ENCODE measurements at regions not wholly inside any gene's neighbourhood (a gene's known extent, or its start where the extent isn't known, plus 50 kb on each side); places are given as distances from the start of the nearest gene placed in this dataset.

DNA sequence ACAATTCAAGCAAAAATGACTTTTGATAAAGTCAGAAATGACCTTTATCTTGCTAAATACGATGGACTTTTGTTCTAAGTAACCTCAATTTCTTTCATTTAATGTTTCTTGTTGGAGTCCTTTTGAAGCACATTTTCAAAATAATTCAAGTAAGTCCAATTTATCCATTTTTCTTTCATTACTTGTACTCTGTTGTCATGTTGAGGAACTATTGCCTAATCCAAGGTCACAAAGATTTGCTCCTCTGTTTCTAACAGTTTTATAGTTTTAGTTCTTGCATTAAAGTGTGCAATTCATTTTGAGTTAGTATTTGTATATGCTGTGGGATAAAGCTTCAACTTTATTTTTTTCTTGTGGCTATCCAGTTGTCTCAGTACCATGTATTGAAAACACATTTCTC, 66.7 kb downstream of the CCER1 start:
- H3K27ac ChIP-seq (ENCODE audit: low read length), result no peak overlapping the region
- TF ChIP-seq MXI1 (conservative IDR thresholded peaks at IDR 0.05; ENCODE audit: poor library complexity, severe bottlenecking), result no peak
- no peak for TF ChIP-seq EZH2 (IDR thresholded peaks at IDR 0.05; ENCODE audit: borderline replicate concordance, insufficient read depth, low read length, poor library complexity, severe bottlenecking)
- TF ChIP-seq, protein P1, sequence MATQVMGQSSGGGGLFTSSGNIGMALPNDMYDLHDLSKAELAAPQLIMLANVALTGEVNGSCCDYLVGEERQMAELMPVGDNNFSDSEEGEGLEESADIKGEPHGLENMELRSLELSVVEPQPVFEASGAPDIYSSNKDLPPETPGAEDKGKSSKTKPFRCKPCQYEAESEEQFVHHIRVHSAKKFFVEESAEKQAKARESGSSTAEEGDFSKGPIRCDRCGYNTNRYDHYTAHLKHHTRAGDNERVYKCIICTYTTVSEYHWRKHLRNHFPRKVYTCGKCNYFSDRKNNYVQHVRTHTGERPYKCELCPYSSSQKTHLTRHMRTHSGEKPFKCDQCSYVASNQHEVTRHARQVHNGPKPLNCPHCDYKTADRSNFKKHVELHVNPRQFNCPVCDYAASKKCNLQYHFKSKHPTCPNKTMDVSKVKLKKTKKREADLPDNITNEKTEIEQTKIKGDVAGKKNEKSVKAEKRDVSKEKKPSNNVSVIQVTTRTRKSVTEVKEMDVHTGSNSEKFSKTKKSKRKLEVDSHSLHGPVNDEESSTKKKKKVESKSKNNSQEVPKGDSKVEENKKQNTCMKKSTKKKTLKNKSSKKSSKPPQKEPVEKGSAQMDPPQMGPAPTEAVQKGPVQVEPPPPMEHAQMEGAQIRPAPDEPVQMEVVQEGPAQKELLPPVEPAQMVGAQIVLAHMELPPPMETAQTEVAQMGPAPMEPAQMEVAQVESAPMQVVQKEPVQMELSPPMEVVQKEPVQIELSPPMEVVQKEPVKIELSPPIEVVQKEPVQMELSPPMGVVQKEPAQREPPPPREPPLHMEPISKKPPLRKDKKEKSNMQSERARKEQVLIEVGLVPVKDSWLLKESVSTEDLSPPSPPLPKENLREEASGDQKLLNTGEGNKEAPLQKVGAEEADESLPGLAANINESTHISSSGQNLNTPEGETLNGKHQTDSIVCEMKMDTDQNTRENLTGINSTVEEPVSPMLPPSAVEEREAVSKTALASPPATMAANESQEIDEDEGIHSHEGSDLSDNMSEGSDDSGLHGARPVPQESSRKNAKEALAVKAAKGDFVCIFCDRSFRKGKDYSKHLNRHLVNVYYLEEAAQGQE (IDR thresholded peaks at IDR 0.05; ENCODE audit: borderline replicate concordance), result no peak
- TF ChIP-seq RAD21 (conservative IDR thresholded peaks at IDR 0.05), result no peak
- TF ChIP-seq EP300 (conservative IDR thresholded peaks at IDR 0.05; ENCODE audit: poor library complexity, severe bottlenecking), result no peak
- TF ChIP-seq, protein P2, sequence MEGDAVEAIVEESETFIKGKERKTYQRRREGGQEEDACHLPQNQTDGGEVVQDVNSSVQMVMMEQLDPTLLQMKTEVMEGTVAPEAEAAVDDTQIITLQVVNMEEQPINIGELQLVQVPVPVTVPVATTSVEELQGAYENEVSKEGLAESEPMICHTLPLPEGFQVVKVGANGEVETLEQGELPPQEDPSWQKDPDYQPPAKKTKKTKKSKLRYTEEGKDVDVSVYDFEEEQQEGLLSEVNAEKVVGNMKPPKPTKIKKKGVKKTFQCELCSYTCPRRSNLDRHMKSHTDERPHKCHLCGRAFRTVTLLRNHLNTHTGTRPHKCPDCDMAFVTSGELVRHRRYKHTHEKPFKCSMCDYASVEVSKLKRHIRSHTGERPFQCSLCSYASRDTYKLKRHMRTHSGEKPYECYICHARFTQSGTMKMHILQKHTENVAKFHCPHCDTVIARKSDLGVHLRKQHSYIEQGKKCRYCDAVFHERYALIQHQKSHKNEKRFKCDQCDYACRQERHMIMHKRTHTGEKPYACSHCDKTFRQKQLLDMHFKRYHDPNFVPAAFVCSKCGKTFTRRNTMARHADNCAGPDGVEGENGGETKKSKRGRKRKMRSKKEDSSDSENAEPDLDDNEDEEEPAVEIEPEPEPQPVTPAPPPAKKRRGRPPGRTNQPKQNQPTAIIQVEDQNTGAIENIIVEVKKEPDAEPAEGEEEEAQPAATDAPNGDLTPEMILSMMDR (IDR thresholded peaks at IDR 0.05; ENCODE audit: poor library complexity, severe bottlenecking), result no peak
- TF ChIP-seq SMC3 (conservative IDR thresholded peaks at IDR 0.05; ENCODE audit: poor library complexity), result no peak
- no peak for TF ChIP-seq TAF1 (IDR thresholded peaks at IDR 0.05; ENCODE audit: low read depth)
- no peak for TF ChIP-seq POLR2AphosphoS5 (IDR thresholded peaks at IDR 0.05)
- H3K36me3 ChIP-seq (ENCODE audit: insufficient read depth, low read length), result no peaks in the 10 kb centered on the region
- no peaks in the 10 kb centered on the region for H4K20me1 ChIP-seq (ENCODE audit: insufficient read depth)
- H3K27me3 ChIP-seq (ENCODE audit: insufficient read depth, low read depth, low read length), result no peaks in the 10 kb centered on the region
- H3K9ac ChIP-seq (ENCODE audit: low read length), result no peak overlapping the region
- H3K79me2 ChIP-seq (replicated peaks; ENCODE audit: insufficient read depth, low read length), result no peaks in the 10 kb centered on the region
- no peak overlapping the region for H3K4me2 ChIP-seq (ENCODE audit: low read length)
- H3K9me3 ChIP-seq (ENCODE audit: low read length), result no peaks in the 10 kb centered on the region
- H2AFZ ChIP-seq (ENCODE audit: low read depth, low read length), result no peak overlapping the region
- no peaks in the 10 kb centered on the region for H3F3A ChIP-seq (ENCODE audit: insufficient read depth, low read length, poor library complexity, severe bottlenecking)
- H3K4me3 ChIP-seq (ENCODE audit: low read length), result no peak overlapping the region
- no peaks in the 10 kb centered on the region for H3K9me2 ChIP-seq (ENCODE audit: insufficient read depth, low read length)

DNA sequence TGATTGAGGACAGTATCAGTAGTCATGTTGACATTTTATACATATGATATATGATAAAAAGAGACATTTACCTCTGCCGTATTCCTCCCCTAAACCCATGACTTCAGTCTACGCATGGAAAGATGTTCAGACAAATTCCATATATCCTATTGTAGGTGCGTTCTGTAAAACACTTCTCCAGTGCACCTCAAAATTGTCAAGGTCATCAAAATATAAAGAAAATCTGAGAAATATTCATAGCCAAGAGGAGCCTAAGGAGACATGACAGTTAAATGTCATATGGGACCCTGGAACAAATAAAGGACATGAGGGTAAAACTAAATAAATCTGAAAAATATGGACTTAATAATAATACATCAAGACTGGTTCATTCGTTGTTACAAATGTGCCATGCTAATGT, 71.5 kb downstream of the CCER1 start:
- Histone ChIP-seq H3K4me2 (ENCODE audit: low read length) (no peak overlapping the region), H3K27me3 (ENCODE audit: insufficient read depth, low read depth, low read length) (no peaks in the 10 kb centered on the region), H3F3A (ENCODE audit: insufficient read depth, low read length, poor library complexity, severe bottlenecking) (no peaks in the 10 kb centered on the region)

More for the DNA sequence above, 71.5 kb downstream of the CCER1 start:
- Histone ChIP-seq H3K79me2 (replicated peaks; ENCODE audit: insufficient read depth, low read length) (no peaks in the 10 kb centered on the region), H4K20me1 (ENCODE audit: insufficient read depth) (no peaks in the 10 kb centered on the region), H3K9me2 (ENCODE audit: insufficient read depth, low read length) (no peaks in the 10 kb centered on the region), H3K27ac (ENCODE audit: low read length) (no peak overlapping the region), H3K9ac (ENCODE audit: low read length) (no peak overlapping the region), H3K36me3 (ENCODE audit: insufficient read depth, low read length) (no peaks in the 10 kb centered on the region), H3K4me3 (ENCODE audit: low read length) (no peak overlapping the region), H3K9me3 (ENCODE audit: low read length) (no peaks in the 10 kb centered on the region), H2AFZ (ENCODE audit: low read depth, low read length) (no peak overlapping the region)
- TF ChIP-seq SMC3 (conservative IDR thresholded peaks at IDR 0.05; ENCODE audit: poor library complexity), result no peak
- TF ChIP-seq POLR2AphosphoS5 (IDR thresholded peaks at IDR 0.05), result no peak
- TF ChIP-seq, protein P1 (IDR thresholded peaks at IDR 0.05; ENCODE audit: borderline replicate concordance), result no peak
- TF ChIP-seq EZH2 (IDR thresholded peaks at IDR 0.05; ENCODE audit: borderline replicate concordance, insufficient read depth, low read length, poor library complexity, severe bottlenecking), result no peak
- TF ChIP-seq EP300 (conservative IDR thresholded peaks at IDR 0.05; ENCODE audit: poor library complexity, severe bottlenecking), result no peak
- TF ChIP-seq MXI1 (conservative IDR thresholded peaks at IDR 0.05; ENCODE audit: poor library complexity, severe bottlenecking), result no peak
- TF ChIP-seq TAF1 (IDR thresholded peaks at IDR 0.05; ENCODE audit: low read depth), result no peak
- TF ChIP-seq RAD21 (conservative IDR thresholded peaks at IDR 0.05), result no peak
- TF ChIP-seq, protein P2 (IDR thresholded peaks at IDR 0.05; ENCODE audit: poor library complexity, severe bottlenecking), result no peak

Measured in neural cell (in vitro differentiated cells).